HEK293T (cell line): ENCODE measurements at regions not wholly inside any gene's neighbourhood (a gene's known extent, or its start where the extent isn't known, plus 50 kb on each side); places are given as distances from the start of the nearest gene placed in this dataset.

ENCODE experiments used
- CTCF ChIA-PET: fragments of 350-600 bp; formaldehyde crosslinking; extraction: SDS; loops from one replicate; lab custom pipeline; 2021; ENCODE audit warnings: antibody characterized with exemption, inconsistent platforms; lab: Yijun Ruan, JAX
- POLR2A ChIA-PET: fragments of 350-600 bp; formaldehyde crosslinking; extraction: SDS; loops from one replicate; lab custom pipeline; 2020; ENCODE audit warnings: antibody characterized with exemption, inconsistent platforms; lab: Yijun Ruan, JAX
- DNase-seq: peaks from one replicate; pipeline ENCODE4 v3.0.0; 2012; ENCODE audit warnings: mixed read lengths; ENCODE audit errors: extremely low spot score
- ARNT ChIP-seq: fragments of 450-650 bp; IDR thresholded peaks from 2 replicates; pipeline ENCODE4 v1.6.1; 2017; ENCODE audit warnings: mild to moderate bottlenecking
- BHLHE40 ChIP-seq: fragments of 450-650 bp; IDR thresholded peaks from 2 replicates; pipeline ENCODE4 v1.6.1; 2016; ENCODE audit warnings: mild to moderate bottlenecking, moderate library complexity, borderline replicate concordance
- CTBP1 ChIP-seq: fragments of 450-650 bp; IDR thresholded peaks from 2 replicates; pipeline ENCODE4 v1.6.1; 2016; ENCODE audit warnings: borderline replicate concordance
- ELF4 ChIP-seq: fragments of 450-650 bp; IDR thresholded peaks from 2 replicates; pipeline ENCODE4 v1.6.1; 2017; ENCODE audit warnings: antibody characterized with exemption
- FOXA1 ChIP-seq: fragments of 450-650 bp; IDR thresholded peaks from 2 replicates; pipeline ENCODE4 v1.6.1; 2016; ENCODE audit warnings: mild to moderate bottlenecking
- FOXK2 ChIP-seq: fragments of 450-650 bp; IDR thresholded peaks from 2 replicates; pipeline ENCODE4 v1.6.1; 2016; ENCODE audit warnings: mild to moderate bottlenecking
- FOXM1 ChIP-seq: fragments of 450-650 bp; IDR thresholded peaks from 2 replicates; pipeline ENCODE4 v1.6.1; 2017; ENCODE audit warnings: mild to moderate bottlenecking, borderline replicate concordance
- HDGF ChIP-seq: fragments of 450-650 bp; IDR thresholded peaks from 2 replicates; pipeline ENCODE4 v1.6.1; 2017; ENCODE audit warnings: antibody characterized with exemption, borderline replicate concordance
- L3MBTL2 ChIP-seq: fragments of 450-650 bp; conservative IDR thresholded peaks from 2 replicates; pipeline ENCODE4 v1.6.1; 2016; ENCODE audit warnings: mild to moderate bottlenecking
- LEF1 ChIP-seq: fragments of 450-650 bp; IDR thresholded peaks from 2 replicates; pipeline ENCODE4 v1.6.1; 2017; ENCODE audit warnings: mild to moderate bottlenecking, borderline replicate concordance
- NFRKB ChIP-seq: fragments of 450-650 bp; IDR thresholded peaks from 2 replicates; pipeline ENCODE4 v1.6.1; 2016; ENCODE audit warnings: mild to moderate bottlenecking, moderate library complexity
- PKNOX1 ChIP-seq: fragments of 450-650 bp; IDR thresholded peaks from 2 replicates; pipeline ENCODE4 v1.6.1; 2016
- SP1 ChIP-seq: fragments of 450-650 bp; IDR thresholded peaks from 2 replicates; pipeline ENCODE4 v1.6.1; 2017
- SUZ12 ChIP-seq: fragments of 450-650 bp; IDR thresholded peaks from 2 replicates; pipeline ENCODE4 v1.6.1; 2016; ENCODE audit warnings: mild to moderate bottlenecking
- TARDBP ChIP-seq: fragments of 450-650 bp; IDR thresholded peaks from 2 replicates; pipeline ENCODE4 v1.6.1; 2016
- ZNF384 ChIP-seq: fragments of 450-650 bp; IDR thresholded peaks from 2 replicates; pipeline ENCODE4 v1.6.1; 2016

GRCh38 chr5:24042688-24043087 lies 535.3 kb downstream of the PRDM9 start:
- TF ChIP-seq ZNF384 (no peak), FOXA1 (no peak), L3MBTL2 (no peak), CTBP1 (no peak), BHLHE40 (no peak), ELF4 (no peak), SP1 (no peak)
- no peak for DNase-seq
- ChIA-PET POLR2A (no interaction called here), CTCF (no interaction called here)

GRCh38 chr5:24045046-24045445 lies 537.6 kb downstream of the PRDM9 start:
- POLR2A ChIA-PET, result no interaction called here
- TF ChIP-seq ARNT, result no peak
- no peak for DNase-seq
- CTCF ChIA-PET, result no interaction called here

GRCh38 chr5:24053737-24054136 lies 546.3 kb downstream of the PRDM9 start:
- no peak for DNase-seq
- POLR2A ChIA-PET, result no interaction called here
- CTCF ChIA-PET, result no interaction called here
- TF ChIP-seq BHLHE40 (no peak), ELF4 (no peak), SP1 (no peak), CTBP1 (no peak), NFRKB (no peak), FOXK2 (no peak), PKNOX1 (no peak), FOXM1 (no peak), HDGF (no peak), TARDBP (no peak), ARNT (no peak), ZNF384 (no peak), L3MBTL2 (no peak), FOXA1 (no peak), LEF1 (no peak), SUZ12 (no peak)

GRCh38 chr5:24059006-24059405 lies 551.6 kb downstream of the PRDM9 start:
- TF ChIP-seq PKNOX1, result no peak
- no peak for TF ChIP-seq FOXA1
- TF ChIP-seq FOXM1, result no peak
- no peak for TF ChIP-seq HDGF
- TF ChIP-seq SUZ12, result no peak
- no peak for TF ChIP-seq FOXK2
- no peak for TF ChIP-seq ARNT
- no peak for TF ChIP-seq TARDBP
- TF ChIP-seq ELF4, result no peak
- no peak for TF ChIP-seq SP1
- no peak for TF ChIP-seq CTBP1
- TF ChIP-seq LEF1, result no peak
- no peak for TF ChIP-seq L3MBTL2
- no peak for TF ChIP-seq ZNF384
- no peak for TF ChIP-seq BHLHE40
- CTCF ChIA-PET, result no interaction called here
- POLR2A ChIA-PET, result no interaction called here
- no peak for DNase-seq

GRCh38 chr5:24059716-24060115 lies 552.3 kb downstream of the PRDM9 start:
- CTCF ChIA-PET, result no interaction called here
- TF ChIP-seq ELF4, result no peak
- POLR2A ChIA-PET, result no interaction called here
- DNase-seq, result no peak

- ChIA-PET CTCF (no interaction called here), POLR2A (no interaction called here)
- TF ChIP-seq TARDBP, result no peak
- no peak for TF ChIP-seq ARNT
- TF ChIP-seq BHLHE40, result no peak
- TF ChIP-seq FOXM1, result no peak
- TF ChIP-seq L3MBTL2, result no peak
- TF ChIP-seq CTBP1, result no peak
- no peak for TF ChIP-seq NFRKB
- TF ChIP-seq ELF4, result no peak
- TF ChIP-seq FOXA1, result no peak
- no peak for TF ChIP-seq FOXK2
- no peak for TF ChIP-seq SUZ12
- DNase-seq, result no peak
These were observed 558.4 kb downstream of the PRDM9 start for GRCh38 chr5:24065779-24066178.

GRCh38 chr5:24067208-24067607 lies 559.8 kb downstream of the PRDM9 start:
- no peak for DNase-seq
- POLR2A ChIA-PET, result no interaction called here
- TF ChIP-seq ELF4, result no peak
- TF ChIP-seq SP1, result no peak
- no peak for TF ChIP-seq L3MBTL2
- no peak for TF ChIP-seq FOXA1
- no peak for TF ChIP-seq LEF1
- TF ChIP-seq FOXK2, result no peak
- no peak for TF ChIP-seq CTBP1
- TF ChIP-seq NFRKB, result no peak
- TF ChIP-seq FOXM1, result no peak
- no peak for TF ChIP-seq TARDBP
- TF ChIP-seq PKNOX1, result no peak
- TF ChIP-seq SUZ12, result no peak
- TF ChIP-seq ZNF384, result no peak
- no peak for TF ChIP-seq ARNT
- no peak for TF ChIP-seq HDGF
- TF ChIP-seq BHLHE40, result no peak
- CTCF ChIA-PET, result no interaction called here
